ENCODE measurements at regions not wholly inside any gene's neighbourhood (a gene's known extent, or its start where the extent isn't known, plus 50 kb on each side); places are given as distances from the start of the nearest gene placed in this dataset.

- TF ChIP-seq POLR2A (IDR thresholded peaks at IDR 0.05; ENCODE audit: extremely low read depth, insufficient read length) (no peak), CTCF (IDR thresholded peaks at IDR 0.05; ENCODE audit: low read depth, low read length) (no peak)
Measured at GRCh38 chr7:41174521-41174920, 528.4 kb downstream of the INHBA start.
